A549 (cell line): ENCODE measurements at regions not wholly inside any gene's neighbourhood (a gene's known extent, or its start where the extent isn't known, plus 50 kb on each side); places are given as distances from the start of the nearest gene placed in this dataset.

Experiments used
- BHLHE40 ChIP-seq: IDR thresholded peaks from 2 replicates; pipeline ENCODE4 v1.6.1; 2012; ENCODE audit warnings: low read depth, low read length, inconsistent platforms
- CTCF ChIP-seq: fragments of >200 bp; sonication (Bioruptor Twin); formaldehyde crosslinking; IDR thresholded peaks from 3 replicates; pipeline ENCODE4 v1.5.1; 2016
- ESRRA ChIP-seq: fragments of 150-350 bp; IDR thresholded peaks from 2 replicates; pipeline ENCODE4 v1.6.1; 2014; ENCODE audit warnings: mild to moderate bottlenecking, low read length, borderline replicate concordance
- NR3C1 ChIP-seq: fragments of >200 bp; sonication (Bioruptor Twin); formaldehyde crosslinking; IDR thresholded peaks from 3 replicates; pipeline ENCODE4 v1.6.1; 2017
- POLR2A ChIP-seq: IDR thresholded peaks from 2 replicates; pipeline ENCODE4 v1.6.1; 2012; ENCODE audit warnings: mild to moderate bottlenecking, low read length
- RAD21 ChIP-seq, 2 experiments: fragments of >200 bp in 1 of 2; sonication (Bioruptor Twin) in 1 of 2; formaldehyde crosslinking in 1 of 2; IDR thresholded peaks in 1 of 2; conservative IDR thresholded peaks in 1 of 2; 2 replicates in 1 of 2; 3 replicates in 1 of 2; pipeline ENCODE4 v1.6.1; 2012 to 2018; ENCODE audit warnings: inconsistent platforms in 1 of 2
- REST ChIP-seq: fragments of 200-600 bp; sonication (generic); IDR thresholded peaks from 2 replicates; pipeline ENCODE4 v1.6.1; 2016; ENCODE audit warnings: antibody characterized with exemption, mild to moderate bottlenecking, moderate library complexity
- SREBF2 ChIP-seq: fragments of 450-650 bp; IDR thresholded peaks from 2 replicates; pipeline ENCODE4 v1.6.1; 2014; ENCODE audit warnings: mild to moderate bottlenecking, moderate library complexity
- USF2 ChIP-seq: fragments of 450-650 bp; IDR thresholded peaks from 2 replicates; pipeline ENCODE4 v1.6.1; 2014; ENCODE audit warnings: antibody characterized with exemption
- ZNF302 ChIP-seq: fragments of 250-450 bp; sonication (Bioruptor Pico); IDR thresholded peaks from 2 replicates; pipeline ENCODE4 v1.9.0; 2021; ENCODE audit warnings: inconsistent platforms, mild to moderate bottlenecking, moderate library complexity

GRCh38 chr16:82317411-82318167 is 147.6 kb upstream of the MPHOSPH6 start:
- TF ChIP-seq REST (no peak), POLR2A (no peak), CTCF (no peak), USF2 (no peak), RAD21 (conservative IDR thresholded peaks at IDR 0.05 in 1 of 2, IDR thresholded peaks at IDR 0.05 in 1 of 2) (no peak), SREBF2 (no peak), NR3C1 (no peak), BHLHE40 (no peak), ZNF302 (CRISPR knock-in tag) (no peak), ESRRA (no peak)
